K562 (cell line): ENCODE measurements at regions not wholly inside any gene's neighbourhood (a gene's known extent, or its start where the extent isn't known, plus 50 kb on each side); places are given as distances from the start of the nearest gene placed in this dataset.

Experiments used
- ARHGAP35 ChIP-seq: fragments of 450-650 bp; IDR thresholded peaks from 2 replicates; pipeline ENCODE4 v1.6.1; 2018; ENCODE audit not compliant: partially characterized antibody
- BMI1 ChIP-seq: fragments of 150-350 bp; IDR thresholded peaks from 2 replicates; pipeline ENCODE4 v1.6.1; 2014; ENCODE audit warnings: low read length
- MCM7 ChIP-seq, 2 experiments: fragments of 450-650 bp; IDR thresholded peaks; 2 replicates each; pipeline ENCODE4 v1.6.1; 2016 to 2018
- MLLT1 ChIP-seq, 2 experiments: fragments of 450-650 bp; IDR thresholded peaks; 2 replicates each; pipeline ENCODE4 v1.6.1; 2016
- YBX1 ChIP-seq: fragments of 450-650 bp; IDR thresholded peaks from 2 replicates; pipeline ENCODE4 v1.7.1; 2016; ENCODE audit warnings: mild to moderate bottlenecking
- ZBTB11 ChIP-seq, 3 experiments: fragments of 200-800 bp in 1 of 3; fragments of 250-450 bp in 1 of 3; fragments of 450-650 bp in 1 of 3; sonication (Bioruptor Pico) in 1 of 3; sonication (Bioruptor generic) in 1 of 3; formaldehyde crosslinking in 1 of 3; IDR thresholded peaks; 2 replicates each; pipeline versions ENCODE4 v1.6.1 to v1.8.0; 2016 to 2022; ENCODE audit warnings: mild to moderate bottlenecking in 2 of 3, missing genetic modification characterization in 2 of 3, missing compliant biosample characterization in 1 of 3, moderate library complexity in 1 of 3
- ZZZ3 ChIP-seq: fragments of 450-650 bp; IDR thresholded peaks from 2 replicates; pipeline ENCODE4 v1.6.1; 2016; ENCODE audit warnings: antibody characterized with exemption, mild to moderate bottlenecking, moderate library complexity
- TF ChIP-seq, protein P1 (sequence below), 2 experiments: fragments of 450-650 bp in 1 of 2; IDR thresholded peaks; 2 replicates each; pipeline ENCODE4 v1.6.1; 2011 to 2017; ENCODE audit warnings: low read depth in 2 of 2, antibody characterized with exemption in 1 of 2, borderline replicate concordance in 1 of 2, low read length in 1 of 2, mild to moderate bottlenecking in 1 of 2, mixed read lengths in 1 of 2; ENCODE audit not compliant: control insufficient read depth in 1 of 2
- TF ChIP-seq, protein P2 (sequence below): fragments of 450-650 bp; conservative IDR thresholded peaks from 2 replicates; pipeline ENCODE4 v1.6.1; 2016; ENCODE audit warnings: missing genetic modification characterization, low read depth, mild to moderate bottlenecking, missing compliant biosample characterization, moderate library complexity
- TF ChIP-seq, protein P3 (sequence below), 2 experiments: fragments of 450-650 bp; IDR thresholded peaks; 2 replicates each; pipeline ENCODE4 v1.6.1; 2018; ENCODE audit warnings: mild to moderate bottlenecking in 2 of 2, low read depth in 1 of 2; ENCODE audit not compliant: partially characterized antibody in 2 of 2

- TF ChIP-seq, protein P1, sequence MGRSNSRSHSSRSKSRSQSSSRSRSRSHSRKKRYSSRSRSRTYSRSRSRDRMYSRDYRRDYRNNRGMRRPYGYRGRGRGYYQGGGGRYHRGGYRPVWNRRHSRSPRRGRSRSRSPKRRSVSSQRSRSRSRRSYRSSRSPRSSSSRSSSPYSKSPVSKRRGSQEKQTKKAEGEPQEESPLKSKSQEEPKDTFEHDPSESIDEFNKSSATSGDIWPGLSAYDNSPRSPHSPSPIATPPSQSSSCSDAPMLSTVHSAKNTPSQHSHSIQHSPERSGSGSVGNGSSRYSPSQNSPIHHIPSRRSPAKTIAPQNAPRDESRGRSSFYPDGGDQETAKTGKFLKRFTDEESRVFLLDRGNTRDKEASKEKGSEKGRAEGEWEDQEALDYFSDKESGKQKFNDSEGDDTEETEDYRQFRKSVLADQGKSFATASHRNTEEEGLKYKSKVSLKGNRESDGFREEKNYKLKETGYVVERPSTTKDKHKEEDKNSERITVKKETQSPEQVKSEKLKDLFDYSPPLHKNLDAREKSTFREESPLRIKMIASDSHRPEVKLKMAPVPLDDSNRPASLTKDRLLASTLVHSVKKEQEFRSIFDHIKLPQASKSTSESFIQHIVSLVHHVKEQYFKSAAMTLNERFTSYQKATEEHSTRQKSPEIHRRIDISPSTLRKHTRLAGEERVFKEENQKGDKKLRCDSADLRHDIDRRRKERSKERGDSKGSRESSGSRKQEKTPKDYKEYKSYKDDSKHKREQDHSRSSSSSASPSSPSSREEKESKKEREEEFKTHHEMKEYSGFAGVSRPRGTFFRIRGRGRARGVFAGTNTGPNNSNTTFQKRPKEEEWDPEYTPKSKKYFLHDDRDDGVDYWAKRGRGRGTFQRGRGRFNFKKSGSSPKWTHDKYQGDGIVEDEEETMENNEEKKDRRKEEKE (IDR thresholded peaks at IDR 0.05; ENCODE audit: borderline replicate concordance in 1 of 2, control insufficient read depth in 1 of 2, low read depth in 2 of 2, low read length in 1 of 2) = 0 out of 4 replicates have a peak, but pooled peaks of 1 of the 2 experiments have one; percentile 61
- peak; percentile 30; the same call in 1 of the 2 replicates for TF ChIP-seq BMI1
- TF ChIP-seq ZZZ3 = no peak
- TF ChIP-seq MCM7 (IDR thresholded peaks at IDR 0.05) = no peak
- TF ChIP-seq, protein P2, sequence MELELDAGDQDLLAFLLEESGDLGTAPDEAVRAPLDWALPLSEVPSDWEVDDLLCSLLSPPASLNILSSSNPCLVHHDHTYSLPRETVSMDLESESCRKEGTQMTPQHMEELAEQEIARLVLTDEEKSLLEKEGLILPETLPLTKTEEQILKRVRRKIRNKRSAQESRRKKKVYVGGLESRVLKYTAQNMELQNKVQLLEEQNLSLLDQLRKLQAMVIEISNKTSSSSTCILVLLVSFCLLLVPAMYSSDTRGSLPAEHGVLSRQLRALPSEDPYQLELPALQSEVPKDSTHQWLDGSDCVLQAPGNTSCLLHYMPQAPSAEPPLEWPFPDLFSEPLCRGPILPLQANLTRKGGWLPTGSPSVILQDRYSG (tag) = no peak
- TF ChIP-seq, protein P3, sequence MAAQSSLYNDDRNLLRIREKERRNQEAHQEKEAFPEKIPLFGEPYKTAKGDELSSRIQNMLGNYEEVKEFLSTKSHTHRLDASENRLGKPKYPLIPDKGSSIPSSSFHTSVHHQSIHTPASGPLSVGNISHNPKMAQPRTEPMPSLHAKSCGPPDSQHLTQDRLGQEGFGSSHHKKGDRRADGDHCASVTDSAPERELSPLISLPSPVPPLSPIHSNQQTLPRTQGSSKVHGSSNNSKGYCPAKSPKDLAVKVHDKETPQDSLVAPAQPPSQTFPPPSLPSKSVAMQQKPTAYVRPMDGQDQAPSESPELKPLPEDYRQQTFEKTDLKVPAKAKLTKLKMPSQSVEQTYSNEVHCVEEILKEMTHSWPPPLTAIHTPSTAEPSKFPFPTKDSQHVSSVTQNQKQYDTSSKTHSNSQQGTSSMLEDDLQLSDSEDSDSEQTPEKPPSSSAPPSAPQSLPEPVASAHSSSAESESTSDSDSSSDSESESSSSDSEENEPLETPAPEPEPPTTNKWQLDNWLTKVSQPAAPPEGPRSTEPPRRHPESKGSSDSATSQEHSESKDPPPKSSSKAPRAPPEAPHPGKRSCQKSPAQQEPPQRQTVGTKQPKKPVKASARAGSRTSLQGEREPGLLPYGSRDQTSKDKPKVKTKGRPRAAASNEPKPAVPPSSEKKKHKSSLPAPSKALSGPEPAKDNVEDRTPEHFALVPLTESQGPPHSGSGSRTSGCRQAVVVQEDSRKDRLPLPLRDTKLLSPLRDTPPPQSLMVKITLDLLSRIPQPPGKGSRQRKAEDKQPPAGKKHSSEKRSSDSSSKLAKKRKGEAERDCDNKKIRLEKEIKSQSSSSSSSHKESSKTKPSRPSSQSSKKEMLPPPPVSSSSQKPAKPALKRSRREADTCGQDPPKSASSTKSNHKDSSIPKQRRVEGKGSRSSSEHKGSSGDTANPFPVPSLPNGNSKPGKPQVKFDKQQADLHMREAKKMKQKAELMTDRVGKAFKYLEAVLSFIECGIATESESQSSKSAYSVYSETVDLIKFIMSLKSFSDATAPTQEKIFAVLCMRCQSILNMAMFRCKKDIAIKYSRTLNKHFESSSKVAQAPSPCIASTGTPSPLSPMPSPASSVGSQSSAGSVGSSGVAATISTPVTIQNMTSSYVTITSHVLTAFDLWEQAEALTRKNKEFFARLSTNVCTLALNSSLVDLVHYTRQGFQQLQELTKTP (IDR thresholded peaks at IDR 0.05; ENCODE audit: low read depth in 1 of 2, partially characterized antibody in 2 of 2) = peak in 1 of 2 experiments; percentile 22
- TF ChIP-seq ARHGAP35 = peak; percentile 12
- peak; percentile 52 to 65; a peak in 1 of 4 replicates for TF ChIP-seq MLLT1 (IDR thresholded peaks at IDR 0.05)
- TF ChIP-seq YBX1 = 0 out of 2 replicates have a peak, but pooled peaks have one; percentile 45
- no peak for TF ChIP-seq ZBTB11 (CRISPR knock-in tag; IDR thresholded peaks at IDR 0.05)
Measured at GRCh38 chr6:28824793-28825731, 98.7 kb downstream of the TRIM27 start (continued).
